NCI-H146 (cell line): ENCODE measurements at regions not wholly inside any gene's neighbourhood (a gene's known extent, or its start where the extent isn't known, plus 50 kb on each side); places are given as distances from the start of the nearest gene placed in this dataset.

Experiments used
- DNase-seq: peaks from one replicate; lab custom pipeline; 2025; lab: John Stamatoyannopoulos, UW

DNA sequence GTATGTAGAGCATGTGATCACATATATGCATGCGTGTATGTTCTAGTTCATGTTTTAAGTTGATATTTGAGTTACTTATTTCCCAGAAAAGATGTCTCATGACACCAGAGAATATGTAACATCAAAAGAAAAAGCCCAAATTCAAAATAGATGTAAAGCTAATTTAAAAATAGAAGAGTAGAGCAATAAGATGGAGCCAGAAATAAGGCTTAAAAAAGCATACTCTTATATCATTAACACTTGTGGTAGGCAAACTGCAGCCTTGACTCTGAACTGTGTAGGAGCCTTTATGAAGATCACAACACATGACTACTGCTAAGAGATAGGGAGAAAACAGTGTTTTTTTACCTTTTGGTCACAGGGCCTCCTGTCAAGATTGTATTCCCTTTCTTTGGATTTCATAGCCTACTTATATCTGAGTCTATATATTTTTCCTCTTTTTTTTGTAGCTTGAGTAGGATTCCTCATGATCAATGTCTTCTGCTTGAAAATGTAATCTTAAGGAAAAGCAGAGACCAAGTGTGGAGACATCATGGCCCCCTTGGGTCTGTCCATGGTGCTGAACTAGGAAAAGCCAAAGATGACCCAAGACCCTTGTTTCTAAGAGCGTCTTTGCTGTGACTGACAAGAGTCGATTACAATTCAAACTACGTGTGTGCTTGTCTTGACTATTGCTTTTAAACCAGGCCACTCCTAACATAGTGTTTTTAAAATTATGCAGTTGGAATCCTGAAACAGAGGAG, 390.4 kb downstream of the SHISA9 start:
- DNase-seq: no peak

DNA sequence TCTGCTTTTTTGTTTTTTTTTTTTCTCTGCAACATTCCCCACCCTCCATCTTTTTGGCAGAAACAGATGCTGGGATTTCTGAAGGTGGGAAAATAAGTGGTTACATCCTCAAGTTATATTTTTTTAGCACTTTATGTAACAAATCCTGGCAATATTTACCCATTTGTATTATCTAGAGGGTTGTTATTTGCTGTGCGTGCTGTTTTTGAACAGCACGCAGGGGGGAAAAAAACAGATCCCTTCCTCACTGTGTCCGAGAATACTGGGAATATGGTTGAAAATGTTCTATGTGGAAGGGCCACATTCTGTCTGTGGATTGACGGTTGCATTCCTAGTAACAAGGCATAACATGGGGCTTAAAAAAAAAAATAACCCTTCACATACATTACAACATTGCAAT, 394.8 kb downstream of the SHISA9 start:
- DNase-seq: no peak

DNA sequence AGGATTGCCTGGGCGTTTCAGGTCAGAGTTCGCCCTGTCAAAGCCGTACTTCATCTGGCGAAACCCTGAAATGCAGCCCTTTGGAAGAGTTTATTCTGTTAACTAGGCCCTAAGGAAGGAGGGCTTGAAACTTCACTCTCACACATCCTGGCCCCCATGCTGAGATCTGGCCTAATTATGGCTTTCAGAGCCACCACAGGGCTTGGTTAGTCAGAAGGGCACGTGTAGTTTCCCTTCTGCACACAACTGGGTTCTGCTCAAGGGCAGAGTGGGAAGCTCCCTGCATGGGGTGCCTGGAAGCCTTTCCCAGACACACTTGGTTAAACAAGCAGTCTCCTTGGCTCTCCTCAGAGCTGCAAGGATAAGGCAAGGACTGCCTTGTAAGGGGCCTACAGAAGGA, 397.3 kb downstream of the SHISA9 start:
- DNase-seq: no peak

DNA sequence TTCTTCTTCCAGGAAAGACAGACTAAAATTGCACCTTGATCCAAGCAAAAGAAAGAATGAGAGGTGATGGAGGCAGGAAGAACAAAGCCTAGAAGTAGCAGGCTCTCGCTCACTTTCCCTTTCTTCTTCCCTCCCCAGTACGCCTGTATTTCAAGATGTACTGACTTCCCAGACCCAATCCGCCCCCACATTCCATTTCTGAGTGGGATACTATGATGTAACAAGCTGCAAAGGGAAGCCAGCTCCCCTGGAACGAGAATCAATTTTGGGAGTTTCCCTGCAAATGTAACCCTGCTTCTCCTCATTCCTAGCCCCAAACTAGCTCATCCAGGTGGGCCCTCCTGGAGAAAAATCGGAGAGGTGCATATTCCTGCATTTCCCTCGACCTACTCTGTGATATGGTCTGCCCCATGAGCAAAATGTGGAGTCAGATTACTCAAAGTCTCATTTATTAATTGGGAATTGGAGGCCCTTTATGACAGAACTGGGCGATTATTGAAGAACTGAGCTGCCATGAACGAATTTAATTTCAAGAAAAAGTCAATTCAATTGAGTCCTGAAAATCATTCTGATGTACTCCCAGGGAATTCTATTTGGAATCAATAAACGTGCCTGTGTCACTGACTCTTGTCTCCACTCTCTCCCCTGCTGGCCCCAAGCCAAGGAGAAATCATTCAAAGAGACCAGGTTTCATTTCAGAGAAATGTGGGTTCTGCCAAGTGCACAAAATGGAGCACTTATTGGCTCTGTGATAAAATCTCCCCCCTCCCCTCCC, 398.9 kb downstream of the SHISA9 start:
- no peak for DNase-seq

DNA sequence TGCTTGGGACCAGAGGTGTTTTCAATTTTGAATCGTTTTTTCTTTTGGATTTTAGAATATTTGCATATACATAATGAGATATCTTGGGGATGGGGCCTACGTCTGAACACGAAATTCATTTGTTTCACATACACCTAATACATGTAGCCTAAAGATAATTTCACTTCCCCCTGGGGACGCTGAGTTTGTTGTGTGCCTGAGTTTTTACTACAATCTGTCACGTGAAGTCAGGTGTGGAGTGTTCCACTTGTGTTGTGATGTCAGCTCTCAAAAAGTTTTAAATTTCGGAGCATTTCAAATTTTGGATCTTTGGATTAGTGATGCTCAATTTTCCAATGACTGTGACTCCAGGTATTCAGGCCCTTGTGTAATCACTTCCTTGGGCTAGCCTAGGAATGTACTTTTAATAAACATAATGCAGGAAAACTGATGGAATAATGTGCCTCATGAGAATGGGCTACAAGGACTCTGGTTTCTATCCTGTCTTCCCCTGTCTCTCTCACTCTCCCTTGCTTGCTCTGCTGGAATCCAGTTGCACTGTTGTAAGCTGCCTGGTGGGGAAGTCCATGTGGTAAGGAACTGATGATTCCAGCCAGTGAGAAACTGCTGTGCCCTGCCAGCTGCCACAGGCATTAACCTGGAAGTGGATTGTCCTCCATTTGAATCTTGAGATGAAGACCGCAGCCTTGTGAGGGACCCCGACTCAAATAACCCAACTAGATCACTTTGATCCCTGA, 403.8 kb downstream of the SHISA9 start:
- DNase-seq: no peak

DNA sequence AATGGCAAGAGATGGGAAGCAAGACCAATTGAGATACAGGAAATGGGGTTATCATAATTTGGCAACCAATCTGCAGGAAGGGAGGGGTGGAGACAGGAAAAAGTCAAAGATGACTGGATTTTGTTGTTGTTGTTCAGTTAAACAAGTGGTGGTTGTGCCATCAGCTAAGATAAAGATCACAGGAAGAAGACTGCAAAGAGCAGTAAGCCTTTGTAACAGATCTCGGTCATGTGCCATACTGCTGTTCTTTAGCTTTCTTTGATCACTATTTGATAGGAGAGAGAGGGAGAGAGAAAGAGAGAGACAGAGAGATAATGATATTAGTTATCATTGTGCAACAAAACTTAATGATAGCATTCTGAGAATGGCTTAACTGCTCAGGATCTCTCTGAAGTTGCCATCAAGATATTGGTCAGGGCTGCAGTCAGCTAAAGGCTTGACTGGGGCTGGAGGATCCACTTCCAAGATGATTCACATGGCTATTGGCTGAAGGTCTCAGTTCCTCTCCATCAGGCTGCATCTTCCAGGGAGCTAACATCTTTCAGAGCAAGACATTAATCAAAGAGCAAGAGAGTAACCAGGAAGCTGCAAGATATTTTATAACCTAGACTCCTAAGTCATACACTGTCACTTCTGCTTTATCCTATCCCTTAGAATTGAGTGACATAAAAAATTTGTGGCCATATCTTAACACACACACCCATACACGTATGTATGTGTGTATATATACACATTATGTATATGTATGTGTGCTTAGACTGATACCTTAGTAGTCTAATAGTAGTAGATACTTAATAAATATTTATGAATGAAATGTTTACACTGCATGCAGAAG, 405.0 kb downstream of the SHISA9 start:
- DNase-seq: no peak

DNA sequence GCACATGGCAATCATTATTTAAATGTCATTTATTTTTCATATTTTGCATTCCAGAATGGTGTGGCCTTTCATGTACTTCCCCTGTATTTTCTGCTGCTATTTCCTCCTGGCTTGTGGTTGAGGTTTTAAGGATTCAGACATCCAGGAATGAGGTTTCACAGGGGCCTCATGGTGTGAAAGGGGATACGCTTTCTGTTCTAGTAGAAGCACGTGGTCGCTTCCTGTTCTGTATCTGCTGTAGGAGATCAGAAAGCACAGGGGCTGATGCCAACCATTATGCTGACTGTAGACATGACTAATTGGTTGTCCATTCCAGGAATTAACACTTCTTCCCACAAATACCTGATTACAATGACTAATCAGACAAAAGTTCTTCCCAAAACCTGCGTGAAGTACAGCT, 405.9 kb downstream of the SHISA9 start:
- no peak for DNase-seq

DNA sequence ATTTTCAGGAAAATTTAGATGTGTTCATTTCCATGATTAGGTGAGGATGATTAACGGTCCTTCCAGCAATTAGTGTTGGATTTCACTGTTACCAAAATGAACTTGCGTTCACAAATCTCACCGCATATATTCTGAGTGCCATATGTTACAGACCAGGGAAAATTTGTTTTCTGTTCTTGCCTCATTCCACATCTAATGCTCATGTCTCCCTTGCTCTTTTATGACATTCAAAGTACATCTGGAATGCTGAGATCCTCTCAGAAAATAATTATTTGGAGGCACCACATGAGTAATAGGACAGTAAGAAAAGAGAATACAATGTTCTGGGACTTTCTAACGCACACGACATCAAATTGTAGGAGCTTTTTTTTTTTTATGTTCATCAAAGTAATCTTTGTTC, 406.5 kb downstream of the SHISA9 start:
- no peak for DNase-seq

DNA sequence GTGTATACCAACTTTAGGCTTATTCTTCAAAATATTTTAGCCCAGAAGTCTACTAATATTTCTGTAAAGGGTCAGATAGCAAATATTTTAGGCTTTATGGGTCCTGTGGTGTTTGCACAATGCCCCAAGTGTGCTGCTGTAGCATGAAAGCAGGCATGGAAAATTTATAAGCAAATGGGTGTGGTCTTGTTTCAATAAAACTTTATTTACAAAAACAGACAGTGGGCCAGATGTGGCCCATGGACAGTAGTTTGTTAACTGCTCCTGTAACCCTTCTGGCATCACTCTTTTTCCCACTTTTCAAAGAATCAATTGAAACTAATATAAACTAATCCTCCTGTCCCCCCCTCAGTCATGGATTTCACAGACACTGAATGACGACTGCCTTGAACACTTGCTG, 410.7 kb downstream of the SHISA9 start:
- DNase-seq: no peak

DNA sequence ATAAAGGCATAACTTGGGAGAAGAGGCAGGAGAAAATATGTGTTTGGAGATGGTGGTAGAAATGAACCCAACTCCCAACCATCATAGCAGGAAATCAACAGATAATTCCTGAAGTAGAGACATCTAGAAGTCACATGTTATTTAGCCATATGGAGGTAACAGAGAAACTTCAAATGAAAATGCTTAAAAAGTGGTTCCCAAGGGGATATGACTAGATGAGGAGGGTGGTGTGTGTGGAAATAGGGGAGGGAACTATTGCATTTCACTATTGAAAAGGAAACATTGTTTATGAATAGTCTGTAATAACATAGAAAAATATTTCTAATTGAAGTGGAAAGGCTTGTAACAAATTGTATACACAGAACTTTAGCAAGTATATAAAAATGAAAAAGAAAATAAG, 412.0 kb downstream of the SHISA9 start:
- DNase-seq: no peak

DNA sequence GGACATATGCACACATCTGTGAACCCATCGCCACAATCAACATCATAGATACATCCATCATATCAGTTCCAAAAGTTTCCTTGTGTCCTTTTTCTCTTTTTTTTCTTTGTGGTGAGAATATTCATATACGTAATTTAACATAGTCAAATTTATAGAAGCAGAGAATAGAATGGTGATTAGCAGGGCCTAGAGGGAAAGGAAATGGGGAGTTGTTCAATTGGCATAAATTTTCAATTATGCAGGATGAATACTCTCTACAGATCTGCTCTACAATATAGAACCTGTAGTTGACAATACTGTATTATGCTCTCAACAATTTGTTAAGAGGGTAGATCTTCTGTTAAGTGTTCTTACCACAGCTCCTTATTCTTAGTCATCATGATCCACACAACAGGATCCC, 413.2 kb downstream of the SHISA9 start:
- DNase-seq: no peak

DNA sequence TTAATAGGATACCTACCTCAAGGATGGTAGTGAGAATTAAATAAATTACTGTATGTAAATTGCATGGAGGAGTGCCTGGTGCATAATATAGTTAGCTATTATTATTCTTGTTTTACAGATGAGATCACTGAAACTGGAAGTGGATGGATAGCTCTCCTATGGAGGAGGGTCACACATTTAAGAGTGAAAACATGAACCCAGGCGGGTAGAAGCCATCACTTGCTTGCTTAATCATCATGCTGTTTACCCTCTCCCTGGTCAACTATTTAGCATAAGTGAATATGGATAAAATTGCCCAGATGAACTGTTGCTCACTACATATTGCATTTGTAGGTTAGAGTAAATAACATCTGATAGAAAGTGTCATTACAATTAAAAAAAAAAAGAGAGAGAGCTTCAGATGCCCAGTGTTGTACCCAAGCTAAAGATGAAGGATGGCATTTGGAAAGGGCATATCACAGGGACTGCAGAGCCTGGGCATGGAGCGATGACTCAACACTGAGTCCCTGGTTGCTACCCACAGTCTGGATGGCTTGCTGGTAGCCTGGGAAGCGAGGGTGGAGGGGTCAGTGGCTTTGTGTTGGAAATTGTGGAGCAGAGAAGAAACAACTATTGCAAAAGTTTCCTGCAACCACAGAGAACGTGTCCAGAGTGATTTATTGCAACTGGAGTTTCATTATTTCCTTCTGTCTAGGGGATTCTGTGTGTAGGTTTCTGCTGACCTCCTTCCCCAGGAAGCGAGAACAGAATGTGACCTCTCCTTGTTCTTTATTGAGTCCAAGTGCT, 414.4 kb downstream of the SHISA9 start:
- DNase-seq: no peak

DNA sequence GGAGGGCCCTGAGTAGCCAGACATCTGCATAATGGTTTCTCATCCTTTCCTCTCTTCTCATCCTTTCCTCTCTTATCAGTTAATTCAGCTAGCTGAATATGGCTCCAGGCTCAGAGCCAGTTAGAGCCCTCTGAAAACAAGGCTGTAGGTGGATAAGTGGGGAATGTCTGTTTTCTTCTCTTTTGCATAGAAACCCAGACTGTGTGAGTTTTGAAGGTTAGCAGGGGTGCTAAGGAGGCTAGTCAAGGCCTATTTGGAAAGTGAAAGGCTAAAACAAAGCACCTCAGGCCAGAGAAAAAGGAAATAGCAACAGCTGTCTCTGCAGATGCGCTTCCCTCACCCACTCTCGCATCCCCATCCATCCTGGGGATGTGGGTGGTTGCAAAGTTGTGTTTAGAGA, 420.9 kb downstream of the SHISA9 start:
- no peak for DNase-seq

DNA sequence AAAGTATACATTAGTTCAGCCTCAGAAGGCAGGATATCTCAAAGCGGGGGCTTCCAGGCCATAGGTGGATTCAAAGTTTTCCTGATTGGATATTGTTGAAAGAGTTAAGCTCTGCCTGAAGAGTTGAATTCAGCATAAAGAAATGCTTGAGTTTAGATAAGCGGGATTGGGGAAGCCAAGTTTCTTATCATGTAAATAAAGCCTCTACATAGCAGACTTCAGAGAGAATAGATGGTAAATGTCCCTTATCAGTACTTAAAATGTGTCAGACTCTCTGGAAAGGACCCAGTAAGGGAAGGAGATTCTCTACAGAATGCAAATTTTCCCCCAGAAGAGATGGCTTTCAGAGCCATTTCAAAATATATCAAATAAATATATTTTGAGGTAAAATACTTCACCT, 423.5 kb downstream of the SHISA9 start:
- DNase-seq: no peak

DNA sequence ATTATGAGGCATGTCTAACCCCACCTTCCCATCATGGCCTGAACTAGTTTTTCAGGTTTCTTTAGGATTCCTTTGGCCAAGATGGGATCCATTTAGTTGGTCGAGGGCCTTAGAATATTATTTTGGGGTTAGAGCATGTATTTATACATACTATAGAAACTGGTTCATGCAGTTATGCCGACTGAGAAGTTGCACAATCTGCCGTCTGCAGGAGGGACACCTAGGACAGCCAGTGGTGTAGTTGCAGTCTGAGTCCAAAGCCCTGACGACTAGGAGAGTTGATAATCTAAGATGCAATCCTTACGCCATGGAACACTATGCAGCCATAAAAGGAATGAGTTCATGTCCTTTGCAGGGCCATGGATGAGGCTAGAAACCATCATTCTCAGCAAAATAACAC, 424.0 kb downstream of the SHISA9 start:
- no peak for DNase-seq

DNA sequence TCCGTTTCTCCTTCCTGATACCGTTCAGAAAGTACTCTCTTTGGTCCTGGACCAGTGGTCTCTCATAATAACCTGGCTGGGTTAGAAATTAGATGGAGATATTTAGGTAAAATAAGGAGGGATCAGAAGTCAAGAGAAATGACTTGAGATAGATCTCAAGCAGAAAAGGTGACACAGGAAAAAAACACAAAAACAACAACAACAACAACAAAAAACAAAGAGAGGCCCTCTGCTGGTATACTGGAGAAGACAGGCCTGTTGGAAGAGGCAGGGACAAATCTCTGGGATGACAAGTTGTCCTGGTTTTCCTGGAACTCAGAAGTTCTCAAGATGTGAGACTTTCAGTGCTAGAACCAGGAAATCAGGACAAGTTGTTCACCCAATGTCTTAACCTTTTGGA, 430.5 kb downstream of the SHISA9 start:
- DNase-seq: no peak

DNA sequence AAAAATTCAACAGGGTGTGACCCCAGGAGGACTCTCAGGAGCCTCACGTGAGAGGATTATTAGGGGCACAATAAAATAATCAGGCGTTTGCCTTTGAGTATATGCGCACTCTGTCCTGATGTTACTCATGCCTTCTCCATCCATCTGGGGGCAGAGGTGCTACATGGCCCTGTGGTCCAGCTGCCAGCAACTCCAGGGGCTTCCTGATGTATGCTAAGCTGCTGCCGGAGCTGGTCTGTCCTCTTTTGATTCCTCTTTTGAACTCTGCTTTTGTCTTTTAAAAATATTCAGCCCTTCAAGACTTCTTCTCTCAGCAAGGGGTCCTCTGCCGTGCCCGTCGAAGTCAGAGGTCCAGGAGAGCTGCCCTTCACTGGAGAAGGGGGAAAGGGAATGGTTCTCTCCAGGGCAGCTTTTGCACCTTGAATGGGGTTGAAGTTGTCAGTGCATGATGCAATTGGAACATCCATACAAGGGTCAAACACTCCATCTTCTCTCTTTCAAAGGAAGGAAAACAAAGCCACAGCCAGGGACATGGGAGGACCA, 431.4 kb downstream of the SHISA9 start:
- DNase-seq: no peak

DNA sequence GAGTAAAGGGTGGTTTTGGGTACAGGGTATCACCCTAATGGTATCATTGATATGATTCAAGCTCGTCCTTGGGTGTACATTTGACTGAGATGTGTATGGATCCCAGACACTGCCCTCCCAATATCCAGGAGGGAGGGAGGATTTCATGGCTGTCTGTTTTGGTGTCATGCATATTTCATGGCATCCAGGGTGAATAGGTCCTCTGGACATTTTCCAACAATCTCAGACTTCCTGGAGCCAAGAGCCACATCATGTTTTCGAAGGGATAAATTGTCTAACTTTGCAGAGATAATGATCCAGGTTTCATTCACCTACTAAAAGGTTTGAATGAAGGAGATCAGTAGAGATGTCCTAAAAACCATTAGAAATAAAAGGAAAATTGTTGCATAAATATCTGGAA, 431.9 kb downstream of the SHISA9 start:
- no peak for DNase-seq

DNA sequence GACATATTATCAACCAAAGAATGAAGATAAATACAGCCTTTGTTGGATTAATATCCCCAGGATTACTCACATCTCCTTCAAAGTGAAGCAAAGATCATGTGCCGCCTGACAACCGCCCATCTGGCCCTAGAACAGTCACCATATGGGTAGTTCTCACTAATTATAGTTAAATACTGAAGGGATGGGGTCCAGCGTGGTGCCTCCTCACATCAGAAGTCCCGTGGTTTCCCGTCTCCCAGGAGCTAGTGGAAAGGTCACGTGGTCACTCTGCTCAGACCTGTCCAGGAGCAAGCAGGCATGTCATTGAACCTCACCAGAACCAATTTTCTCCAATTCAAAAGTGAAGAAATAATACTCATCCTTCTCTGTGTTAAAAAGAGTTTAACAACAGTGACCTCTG, 434.5 kb downstream of the SHISA9 start:
- DNase-seq: no peak

DNA sequence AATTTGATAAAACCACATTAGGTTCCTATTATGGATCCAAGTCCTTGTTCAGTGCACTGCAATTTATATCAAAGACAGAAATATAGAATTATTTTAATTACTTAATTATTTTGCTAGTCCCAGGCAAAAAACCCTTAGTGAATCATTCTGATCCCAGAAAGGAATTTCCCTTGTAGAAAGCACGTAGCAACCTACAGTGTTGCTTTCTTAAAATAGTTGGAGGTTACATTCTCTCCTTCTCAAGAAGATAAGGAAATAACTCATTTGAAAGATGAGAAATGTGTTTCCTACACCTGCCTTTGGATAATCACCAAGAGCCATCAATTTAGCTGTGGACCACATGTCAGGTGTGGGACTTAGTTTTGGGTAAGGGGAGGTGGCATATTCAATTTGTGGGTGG, 434.9 kb downstream of the SHISA9 start:
- DNase-seq: no peak
